HepG2 (cell line): ENCODE measurements at regions not wholly inside any gene's neighbourhood (a gene's known extent, or its start where the extent isn't known, plus 50 kb on each side); places are given as distances from the start of the nearest gene placed in this dataset.

Experiments used
- ATAC-seq: fragments of 200-7000 bp; cut with Tn5 transposase; 3 replicates; pipeline ENCODE4 v1.9.1; 2020; ENCODE audit warnings: mild to moderate bottlenecking, moderate library complexity
- BruUV-seq: library from RNA; stranded (reverse); fragments of 400-500 nt; replicated peaks from 2 replicates; lab custom pipeline; 2021; lab: Mats Ljungman, UMichigan
- CTCF ChIA-PET: fragments of 300-600 bp; formaldehyde crosslinking; extraction: SDS; loops from one replicate; lab custom pipeline; 2021; ENCODE audit warnings: low total read pairs, inconsistent platforms, low intra/inter-chr PET ratio; lab: Yijun Ruan, JAX
- POLR2A ChIA-PET: fragments of 350-600 bp; sonication (Branson Sonifier 250); formaldehyde crosslinking; loops from one replicate; lab custom pipeline; 2020; ENCODE audit warnings: antibody characterized with exemption, inconsistent platforms; lab: Yijun Ruan, JAX
- DNase-seq: peaks from one replicate; pipeline ENCODE4 v3.0.0-alpha.2; 2015; ENCODE audit warnings: low spot score
- FAIRE-seq: peaks from 3 replicates; lab custom pipeline; 2011; peaks lifted over from hg19 to GRCh38; lab: Jason Lieb, UNC
- H2AFZ ChIP-seq: one replicate; pipeline ENCODE4 v1.6.1; 2011; ENCODE audit warnings: low read length, inconsistent platforms
- H3K27ac ChIP-seq: fragments of 300-600 bp; 3 replicates; pipeline ENCODE4 v1.8.0; 2011; ENCODE audit warnings: mixed run types, mild to moderate bottlenecking, mixed read lengths, low read length, inconsistent platforms; ENCODE audit not compliant: insufficient read depth; ENCODE audit errors: extremely low read length
- H3K27me3 ChIP-seq, 2 experiments: fragments of 200-600 bp in 1 of 2; 2 replicates in 1 of 2; 3 replicates in 1 of 2; pipeline versions ENCODE4 v1.6.0 to v1.8.0; 2011; ENCODE audit warnings: low read length in 2 of 2, mild to moderate bottlenecking in 2 of 2, moderate library complexity in 2 of 2, inconsistent platforms in 1 of 2; ENCODE audit not compliant: insufficient read depth in 2 of 2, control insufficient read depth in 1 of 2
- H3K36me3 ChIP-seq, 2 experiments: fragments of 200-600 bp in 1 of 2; replicated peaks in 1 of 2; 2 replicates in 1 of 2; 3 replicates in 1 of 2; pipeline versions ENCODE4 v1.5.1 to v1.8.0; 2011; ENCODE audit warnings: low read length in 2 of 2, inconsistent platforms in 1 of 2; ENCODE audit not compliant: insufficient read depth in 2 of 2, control insufficient read depth in 1 of 2
- H3K4me1 ChIP-seq: 2 replicates; pipeline ENCODE4 v1.5.1; 2012; ENCODE audit warnings: low read length, inconsistent platforms; ENCODE audit not compliant: insufficient read depth
- H3K4me2 ChIP-seq: 2 replicates; pipeline ENCODE4 v1.6.0; 2011; ENCODE audit warnings: low read depth, low read length, inconsistent platforms
- H3K4me3 ChIP-seq, 3 experiments: fragments of 200-600 bp in 1 of 3; sonication (generic), shearing (Covaris generic) in 1 of 3; replicated peaks in 1 of 3; 2 replicates each; pipeline ENCODE4 v1.5.1; 2011 to 2016; ENCODE audit warnings: low read length in 3 of 3, inconsistent platforms in 2 of 3, low read depth in 2 of 3, mild to moderate bottlenecking in 2 of 3, control low read depth in 1 of 3, mixed read lengths in 1 of 3; ENCODE audit not compliant: insufficient read depth in 1 of 3
- H3K79me2 ChIP-seq: one replicate; pipeline ENCODE4 v1.6.1; 2011; ENCODE audit warnings: low read length, inconsistent platforms; ENCODE audit not compliant: insufficient read depth
- H3K9ac ChIP-seq: 2 replicates; pipeline ENCODE4 v1.6.0; 2011; ENCODE audit warnings: mild to moderate bottlenecking, low read depth, low read length, inconsistent platforms; ENCODE audit not compliant: insufficient read depth
- H3K9me3 ChIP-seq: 2 replicates; pipeline ENCODE4 v1.5.1; 2012; ENCODE audit warnings: mild to moderate bottlenecking, low read length
- H4K20me1 ChIP-seq: 2 replicates; pipeline ENCODE4 v1.6.0; 2011; ENCODE audit warnings: inconsistent platforms, mild to moderate bottlenecking, low read length, moderate library complexity; ENCODE audit not compliant: insufficient read depth
- CEBPZ ChIP-seq: IDR thresholded peaks from 2 replicates; pipeline ENCODE4 v1.6.1; 2012; ENCODE audit warnings: low read length, improper control_type of control experiment
- HNF1B ChIP-seq: sonication (generic); formaldehyde crosslinking; IDR thresholded peaks from 2 replicates; pipeline ENCODE4 v1.5.1; 2020; ENCODE audit warnings: mild to moderate bottlenecking, moderate library complexity, missing genetic modification reagents
- HNF4A ChIP-seq: sonication (generic); formaldehyde crosslinking; IDR thresholded peaks from 2 replicates; pipeline ENCODE4 v1.4.0; 2020; ENCODE audit warnings: missing genetic modification reagents
- JARID2 ChIP-seq: sonication (generic); formaldehyde crosslinking; IDR thresholded peaks from 2 replicates; pipeline ENCODE4 v1.8.1; 2023; ENCODE audit warnings: missing genetic modification reagents, inconsistent platforms; ENCODE audit not compliant: insufficient replicate concordance
- KLF9 ChIP-seq: IDR thresholded peaks from 2 replicates; pipeline ENCODE4 v1.6.1; 2016; ENCODE audit warnings: low read depth
- STAT6 ChIP-seq: sonication (generic); formaldehyde crosslinking; IDR thresholded peaks from 2 replicates; pipeline ENCODE4 v1.4.0; 2020; ENCODE audit warnings: missing genetic modification reagents, mild to moderate bottlenecking, borderline replicate concordance
- ZNF510 ChIP-seq: sonication (generic); formaldehyde crosslinking; IDR thresholded peaks from 2 replicates; pipeline ENCODE4 v1.4.0; 2020; ENCODE audit warnings: low read depth, mild to moderate bottlenecking, missing genetic modification reagents
- WGBS: methylation state at CpG from one replicate; pipeline ENCODE4 v1.1.6; 2017; ENCODE audit warnings: low lambda C conversion rate; 5-methylcytosine and 5-hydroxymethylcytosine counted together
- in situ Hi-C: cut with HindIII; loops from 2 replicates; pipeline ENCODE4 v1.10.0; 2017; ENCODE audit warnings: low pct_unique_long_range_greater_than_20kb; ENCODE audit not compliant: extremely low pct_ligation_motif_present
- intact Hi-C: fragments of 100-400 bp; cut with micrococcal nuclease; formaldehyde crosslinking; loops from one replicate; pipeline ENCODE4 v1.10.0; 2022; ENCODE audit not compliant: unreplicated experiment

- Histone ChIP-seq H3K9ac (no peak overlapping the region), H3K9me3 (no peaks in the 10 kb centered on the region), H3K79me2 (no peaks in the 10 kb centered on the region), H3K4me3 (no peak overlapping the region), H4K20me1 (no peaks in the 10 kb centered on the region), H3K4me1 (no peaks in the 10 kb centered on the region), H3K27ac (no peak overlapping the region), H3K36me3 (no peaks in the 10 kb centered on the region), H3K27me3 (peaks cover 0 to 22% of the 10 kb centered on the region in 2 experiments; a peak in 3 of 5 replicates), H3K4me2 (no peak overlapping the region), H2AFZ (no peak overlapping the region)
- intact Hi-C loops: no loop called here
- TF ChIP-seq HNF1B: no peak
- TF ChIP-seq STAT6 (CRISPR knock-in tag): no peak
- TF ChIP-seq JARID2: no peak
- no peak for TF ChIP-seq HNF4A (CRISPR knock-in tag)
- TF ChIP-seq ZNF510 (CRISPR knock-in tag): no peak
- TF ChIP-seq CEBPZ: no peak
- TF ChIP-seq KLF9 (CRISPR knock-in tag): no peak
- WGBS: 74% methylated on average over 11 of the region's 11 CpGs
- ATAC-seq: no peak
- ChIA-PET CTCF (no interaction called here), POLR2A (no interaction called here)
- no TSS peak for BruUV-seq
- no peak for FAIRE-seq
- in situ Hi-C loops: no loop called here
- DNase-seq: no peak
Observed at GRCh38 chr12:115002434-115002833, 318.5 kb upstream of the TBX3 start.
